Suprapubic skin (tissue), 3 donors: ENCODE measurements at regions not wholly inside any gene's neighbourhood (a gene's known extent, or its start where the extent isn't known, plus 50 kb on each side); places are given as distances from the start of the nearest gene placed in this dataset.
"Not testable (repeated sequence)": the region's sequence is repeated elsewhere in the genome, so short reads cannot be mapped to it uniquely, and the experiment has no call there.

Source experiments
- CTCF ChIP-seq, 2 donors: fragments of 200-600 bp in 1 of 2; fragments of 450-650 bp in 1 of 2; sonication (generic) in 1 of 2; IDR thresholded peaks; one replicate each; pipeline ENCODE4 v1.5.1; 2016 to 2019; ENCODE audit warnings: antibody characterized with exemption in 2 of 2, mild to moderate bottlenecking in 1 of 2, moderate library complexity in 1 of 2
- EP300 ChIP-seq: sonication (generic); formaldehyde crosslinking; IDR thresholded peaks from one replicate; pipeline ENCODE4 v1.6.1; 2017; ENCODE audit warnings: antibody characterized with exemption

- TF ChIP-seq CTCF (IDR thresholded peaks at IDR 0.05); EP300: not testable (repeated sequence)
These were observed 396.1 kb upstream of the LCORL start for GRCh38 chr4:18417651-18418050.
